Activated CD8-positive, alpha-beta T cell treated with anti-CD3 and anti-CD28 coated beads for 36 hours (primary cell): ENCODE measurements at regions not wholly inside any gene's neighbourhood (a gene's known extent, or its start where the extent isn't known, plus 50 kb on each side); places are given as distances from the start of the nearest gene placed in this dataset.

ENCODE experiments used
- ATAC-seq: fragments of 200-7000 bp; cut with Tn5 transposase; one replicate; pipeline ENCODE4 v1.10.0; 2021; ENCODE audit warnings: mild to moderate bottlenecking, moderate library complexity
- CTCF ChIA-PET: fragments of 350-600 bp; sonication (Branson Sonifier 250); formaldehyde crosslinking; loops from one replicate; lab custom pipeline; 2021; ENCODE audit warnings: antibody characterized with exemption; lab: Charles Lee
- POLR2A ChIA-PET: fragments of 350-600 bp; sonication (Branson Sonifier 250); formaldehyde crosslinking; loops from one replicate; lab custom pipeline; 2021; ENCODE audit warnings: antibody characterized with exemption; lab: Charles Lee
- DNase-seq: peaks from one replicate; pipeline ENCODE4 v3.0.0-alpha.2; 2020
- H3K27ac Mint-ChIP-seq: one replicate; pipeline ENCODE4 v1.8.0; 2021; ENCODE audit warnings: mild to moderate bottlenecking, mixed read lengths
- H3K27me3 Mint-ChIP-seq: one replicate; pipeline ENCODE4 v1.8.0; 2021; ENCODE audit warnings: mixed read lengths
- H3K36me3 Mint-ChIP-seq: one replicate; pipeline ENCODE4 v1.8.0; 2021; ENCODE audit warnings: low read depth, mixed read lengths
- H3K4me1 Mint-ChIP-seq: one replicate; pipeline ENCODE4 v1.8.0; 2021; ENCODE audit warnings: low read depth, mixed read lengths
- H3K4me3 Mint-ChIP-seq: one replicate; pipeline ENCODE4 v1.8.0; 2021; ENCODE audit warnings: mild to moderate bottlenecking, moderate library complexity, mixed read lengths
- H3K9me3 Mint-ChIP-seq: one replicate; pipeline ENCODE4 v1.8.0; 2021; ENCODE audit warnings: mixed read lengths
- CTCF ChIP-seq: fragments of 200-600 bp; IDR thresholded peaks from one replicate; pipeline ENCODE4 v1.8.0; 2022; ENCODE audit warnings: antibody characterized with exemption, mild to moderate bottlenecking
- intact Hi-C: fragments of 100-400 bp; cut with micrococcal nuclease; formaldehyde crosslinking; loops from one replicate; pipeline ENCODE4 v1.10.0; 2022

- DNase-seq (no peak), ATAC-seq (no peak)
- Mint-ChIP-seq H3K27ac (no peak overlapping the region), H3K36me3 (no peaks in the 10 kb centered on the region), H3K9me3 (no peaks in the 10 kb centered on the region), H3K27me3 (peaks cover 14% of the 10 kb centered on the region), H3K4me1 (no peaks in the 10 kb centered on the region), H3K4me3 (no peak overlapping the region)
- no peak for TF ChIP-seq CTCF
- ChIA-PET POLR2A (no interaction called here), CTCF (no interaction called here)
- intact Hi-C loops, result no loop called here
Observed at GRCh38 chr4:3704669-3705068, 61.5 kb upstream of the ADRA2C start.

DNA sequence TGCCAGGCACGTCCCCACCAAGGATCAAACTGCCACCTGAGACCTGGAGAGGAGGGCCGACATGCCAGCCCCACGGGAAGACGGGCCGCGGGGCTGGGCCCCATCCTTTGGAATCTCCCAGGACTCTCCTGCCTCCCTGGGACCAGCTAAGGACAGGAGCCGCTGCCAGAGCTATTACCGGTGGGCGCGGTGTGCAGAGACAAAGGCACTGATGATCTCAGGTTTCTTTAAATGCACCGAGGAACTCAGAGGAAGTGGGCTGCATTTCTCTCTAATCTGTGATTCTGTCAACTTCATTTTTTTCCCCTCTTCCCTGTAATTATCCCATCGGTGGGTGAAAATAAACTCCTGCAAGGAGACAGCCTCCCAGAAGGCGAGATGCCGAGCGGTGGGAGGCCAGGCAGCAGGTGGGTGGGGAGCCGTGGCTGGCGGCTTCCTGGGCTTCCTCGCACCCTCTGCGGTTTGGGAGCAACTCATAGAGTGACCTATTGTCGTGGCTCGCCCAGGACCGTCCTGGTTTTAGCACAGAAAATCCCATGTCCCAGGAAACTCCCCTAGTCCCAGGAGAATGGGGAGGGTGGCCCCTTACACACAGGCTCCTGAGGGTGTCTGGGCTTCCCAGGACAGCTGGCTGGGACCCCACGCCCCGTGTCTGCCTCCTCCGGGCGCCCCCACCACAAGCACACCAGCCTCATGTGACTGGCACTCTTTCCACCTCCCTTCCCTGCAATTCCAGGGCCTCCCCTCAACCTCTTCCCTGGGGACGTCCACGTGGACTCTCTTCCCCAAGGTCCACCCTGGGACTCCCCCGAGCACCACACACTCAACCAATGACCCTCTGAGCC, 62.3 kb upstream of the ADRA2C start:
- ChIA-PET POLR2A (no interaction called here), CTCF (no interaction called here)
- Mint-ChIP-seq H3K27me3 (peaks cover 17% of the 10 kb centered on the region), H3K4me1 (no peaks in the 10 kb centered on the region), H3K36me3 (no peaks in the 10 kb centered on the region), H3K4me3 (no peak overlapping the region), H3K9me3 (no peaks in the 10 kb centered on the region), H3K27ac (no peak overlapping the region)
- ATAC-seq, result no peak
- no peak for TF ChIP-seq CTCF
- DNase-seq, result no peak
- intact Hi-C loops, result no loop called here

- H3K36me3 Mint-ChIP-seq, result no peaks in the 10 kb centered on the region
- H3K4me3 Mint-ChIP-seq, result no peak overlapping the region
- CTCF ChIA-PET, result no interaction called here
- no peak overlapping the region for H3K27ac Mint-ChIP-seq
- TF ChIP-seq CTCF, result no peak
- POLR2A ChIA-PET, result no interaction called here
- H3K27me3 Mint-ChIP-seq, result peaks cover 17% of the 10 kb centered on the region
- intact Hi-C loops, result no loop called here
- DNase-seq, result no peak
- no peak for ATAC-seq
- H3K9me3 Mint-ChIP-seq, result no peaks in the 10 kb centered on the region
- H3K4me1 Mint-ChIP-seq, result no peaks in the 10 kb centered on the region
Observed at GRCh38 chr4:3703343-3703676, 62.9 kb upstream of the ADRA2C start.

DNA sequence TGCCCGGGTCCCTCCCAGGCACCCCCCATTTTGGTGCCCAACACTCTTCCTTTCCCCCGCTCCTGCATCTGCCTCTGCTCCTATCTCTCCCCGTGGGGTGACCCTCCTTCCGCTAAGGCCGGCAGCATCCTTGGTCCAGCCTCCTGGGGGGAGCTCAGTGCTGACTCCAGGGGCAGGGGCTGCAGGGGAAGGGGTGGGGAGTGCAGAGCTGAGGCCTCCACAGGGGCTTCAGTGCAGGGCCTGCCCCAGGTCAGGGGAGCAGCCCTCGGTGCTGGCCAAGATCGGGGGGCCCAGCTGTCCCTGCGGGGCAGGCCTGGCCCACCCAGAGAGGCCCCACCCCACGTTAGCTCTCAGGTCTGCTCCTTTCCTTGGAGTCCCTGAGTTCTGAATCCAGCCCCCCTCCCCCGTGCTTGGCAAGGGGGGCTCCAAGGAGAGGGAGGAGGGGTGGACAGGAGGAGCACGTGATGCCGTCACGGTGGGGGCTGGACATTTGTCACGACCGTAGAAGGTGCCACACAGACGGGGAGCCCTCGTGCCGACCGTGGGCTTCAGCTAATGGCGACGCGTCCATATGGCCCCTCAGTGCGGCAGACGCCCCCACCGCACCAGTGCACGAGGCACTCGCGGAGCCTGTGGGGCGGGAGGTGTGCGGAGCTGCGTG, 63.5 kb upstream of the ADRA2C start:
- no peak for ATAC-seq
- H3K9me3 Mint-ChIP-seq, result no peaks in the 10 kb centered on the region
- no peak for DNase-seq
- peaks cover 17% of the 10 kb centered on the region for H3K27me3 Mint-ChIP-seq
- no peak overlapping the region for H3K27ac Mint-ChIP-seq
- ChIA-PET CTCF (no interaction called here), POLR2A (interaction anchor here (0.6 kb wide), 1 partner anchor 617 kb away, joined by 3 read pairs; no protein-coding TSS in a partner anchor)
- TF ChIP-seq CTCF, result no peak
- no peak overlapping the region for H3K4me3 Mint-ChIP-seq
- H3K36me3 Mint-ChIP-seq, result no peaks in the 10 kb centered on the region
- no peaks in the 10 kb centered on the region for H3K4me1 Mint-ChIP-seq
- intact Hi-C loops, result no loop called here
